NB4 (cell line): ENCODE measurements at regions not wholly inside any gene's neighbourhood (a gene's known extent, or its start where the extent isn't known, plus 50 kb on each side); places are given as distances from the start of the nearest gene placed in this dataset.
A peak's percentile ranks its signal among the peaks of the same experiment; 100 is the strongest.

Experiments
- DNase-seq: peaks from one replicate; pipeline ENCODE4 v3.0.0; 2010; ENCODE audit warnings: low read depth
- H3K4me3 ChIP-seq: one replicate; pipeline ENCODE4 v1.5.1; 2011; ENCODE audit warnings: mild to moderate bottlenecking, low read depth, low read length, moderate library complexity
- CTCF ChIP-seq: IDR thresholded peaks from one replicate; pipeline ENCODE4 v1.5.1; 2012; ENCODE audit warnings: low read depth, low read length
- MAX ChIP-seq: IDR thresholded peaks from 2 replicates; pipeline ENCODE4 v1.6.1; 2011; ENCODE audit warnings: low read depth, low read length
- MYC ChIP-seq: IDR thresholded peaks from 2 replicates; pipeline ENCODE4 v1.6.1; 2011; ENCODE audit warnings: low read depth, low read length
- POLR2A ChIP-seq: IDR thresholded peaks from 2 replicates; pipeline ENCODE4 v1.6.1; 2011; ENCODE audit warnings: mild to moderate bottlenecking; ENCODE audit not compliant: insufficient read length; ENCODE audit errors: extremely low read depth

- H3K4me3 ChIP-seq = no peak overlapping the region
- DNase-seq = no peak
- TF ChIP-seq POLR2A = no peak
- TF ChIP-seq MAX = no peak
- TF ChIP-seq MYC = no peak
- no peak for TF ChIP-seq CTCF
Observed at GRCh38 chrX:13144927-13145655, 100.7 kb upstream of the FAM9C start.

- TF ChIP-seq CTCF (no peak), MYC (peak; percentile 66), POLR2A (no peak), MAX (peak; percentile 62; the same call in 1 of the 2 replicates)
- H3K4me3 ChIP-seq = no peak overlapping the region
- DNase-seq = peak; percentile 94
Observed at GRCh38 chrX:13142891-13143290, 98.5 kb upstream of the FAM9C start.

- no peak for DNase-seq
- no peak for TF ChIP-seq MAX
- TF ChIP-seq CTCF = no peak
- TF ChIP-seq MYC = no peak
- TF ChIP-seq POLR2A = no peak
Observed at GRCh38 chrX:13140007-13140406, 95.6 kb upstream of the FAM9C start.

GRCh38 chrX:13131396-13132137 lies 87.1 kb upstream of the FAM9C start:
- DNase-seq = peak; percentile 87
- no peak overlapping the region for H3K4me3 ChIP-seq
- TF ChIP-seq CTCF = no peak
- TF ChIP-seq MYC = no peak
- no peak for TF ChIP-seq MAX
- TF ChIP-seq POLR2A = no peak

More at GRCh38 chrX:13140007-13140406, 95.6 kb upstream of the FAM9C start:
- H3K4me3 ChIP-seq = no peak overlapping the region

GRCh38 chrX:13130816-13131215 lies 86.4 kb upstream of the FAM9C start:
- no peak overlapping the region for H3K4me3 ChIP-seq
- TF ChIP-seq MAX = no peak
- TF ChIP-seq MYC = no peak
- TF ChIP-seq CTCF = no peak
- TF ChIP-seq POLR2A = no peak
- no peak for DNase-seq
